AG20443 (cell line): ENCODE measurements at regions not wholly inside any gene's neighbourhood (a gene's known extent, or its start where the extent isn't known, plus 50 kb on each side); places are given as distances from the start of the nearest gene placed in this dataset.

Experiments
- DNase-seq: peaks from one replicate; pipeline ENCODE4 v3.0.0; 2012; ENCODE audit warnings: low spot score, mixed read lengths

DNA sequence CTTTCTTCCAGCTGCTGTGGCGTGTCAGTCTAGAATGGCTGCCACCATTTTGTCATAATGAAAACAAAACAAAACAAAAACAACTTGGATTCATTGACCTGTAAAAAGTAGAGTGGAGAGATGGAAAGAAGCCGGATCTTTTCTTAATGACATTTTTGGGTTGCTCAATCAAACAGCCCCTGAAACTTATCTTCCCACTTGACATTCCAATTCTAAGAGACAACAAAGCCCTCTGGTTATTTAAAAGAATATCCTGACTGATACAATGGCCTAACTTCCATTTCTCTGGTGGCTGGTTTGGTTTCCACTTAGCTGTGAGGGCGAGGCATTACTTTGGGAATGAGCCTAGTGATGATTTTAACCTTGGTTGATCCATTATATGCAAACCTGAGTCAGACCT is 123.7 kb downstream of the AQP4 start:
- no peak for DNase-seq

DNA sequence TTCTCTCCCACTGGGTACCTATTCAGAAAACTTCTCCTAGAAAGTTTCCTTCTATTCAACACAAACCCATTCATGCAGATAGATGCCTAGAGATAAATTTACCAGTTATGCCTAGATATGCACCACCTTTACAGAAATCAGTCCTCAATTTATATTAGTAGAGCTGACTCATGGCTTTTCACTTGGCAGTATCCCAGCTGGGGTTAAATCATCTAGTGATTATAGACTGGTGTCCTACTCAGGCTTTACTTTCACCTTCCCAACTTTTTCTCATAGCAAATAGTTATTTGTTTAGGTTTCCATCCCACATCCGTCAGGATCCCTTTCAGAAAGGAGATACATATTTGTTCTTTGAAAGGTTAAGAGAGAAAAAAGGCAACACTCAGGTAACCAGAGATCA is 124.5 kb downstream of the AQP4 start:
- no peak for DNase-seq

DNA sequence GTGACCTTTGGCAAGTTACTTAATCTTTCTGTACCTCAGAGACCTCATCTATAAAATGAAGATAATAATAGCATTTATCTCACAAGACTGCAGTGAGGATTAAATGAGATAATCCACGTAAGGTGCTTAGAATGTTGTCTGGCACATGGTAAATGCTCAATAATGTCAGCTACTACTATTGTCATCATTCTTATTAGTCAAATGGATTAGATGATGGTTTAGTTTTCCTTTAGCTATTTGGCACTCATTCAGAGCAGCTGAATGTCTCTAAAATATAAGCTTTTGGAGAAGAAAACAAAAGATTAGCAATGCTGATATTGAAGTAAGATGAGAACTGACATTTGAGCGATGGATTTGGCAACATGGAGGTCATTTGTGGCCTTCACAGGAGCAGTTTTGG is 125.1 kb downstream of the AQP4 start:
- DNase-seq, result no peak

DNA sequence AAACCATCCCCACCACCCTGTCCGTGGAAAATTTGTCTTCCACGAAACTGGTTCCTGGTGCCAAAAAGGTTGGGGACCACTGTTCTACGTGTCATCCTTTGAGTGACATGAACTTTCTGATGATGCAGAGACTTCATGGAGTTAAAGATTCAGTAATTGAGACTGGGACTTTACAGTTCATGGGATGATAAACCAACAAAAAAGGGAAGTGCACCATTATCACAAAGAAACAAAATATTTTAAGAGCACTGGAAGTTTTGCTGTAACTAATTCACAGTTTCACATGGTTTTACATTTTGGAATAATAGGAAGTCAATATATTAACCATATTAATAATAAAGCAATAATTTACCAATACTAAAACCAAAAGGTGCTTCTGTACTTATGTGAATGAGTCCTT is 126.8 kb downstream of the AQP4 start:
- no peak for DNase-seq

DNA sequence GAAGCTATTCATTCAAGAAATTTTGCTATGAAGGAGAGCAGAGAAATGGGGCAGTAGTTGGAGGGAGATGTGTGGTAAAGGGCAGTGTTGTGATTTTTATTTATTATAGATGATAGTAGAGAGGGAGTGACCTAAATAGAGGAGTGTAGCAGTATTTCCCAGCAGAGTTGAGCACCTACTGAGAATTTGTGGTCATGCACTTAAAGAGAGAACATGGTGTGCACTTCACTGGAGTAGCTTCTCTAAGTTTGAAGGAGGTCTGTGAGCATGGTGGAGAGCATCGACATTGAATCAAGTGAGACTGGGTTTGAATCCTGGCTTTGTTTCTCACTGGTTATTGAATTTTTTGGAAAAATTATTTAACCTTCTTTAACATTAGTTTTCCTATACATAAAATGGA is 129.2 kb downstream of the AQP4 start:
- DNase-seq, result no peak

DNA sequence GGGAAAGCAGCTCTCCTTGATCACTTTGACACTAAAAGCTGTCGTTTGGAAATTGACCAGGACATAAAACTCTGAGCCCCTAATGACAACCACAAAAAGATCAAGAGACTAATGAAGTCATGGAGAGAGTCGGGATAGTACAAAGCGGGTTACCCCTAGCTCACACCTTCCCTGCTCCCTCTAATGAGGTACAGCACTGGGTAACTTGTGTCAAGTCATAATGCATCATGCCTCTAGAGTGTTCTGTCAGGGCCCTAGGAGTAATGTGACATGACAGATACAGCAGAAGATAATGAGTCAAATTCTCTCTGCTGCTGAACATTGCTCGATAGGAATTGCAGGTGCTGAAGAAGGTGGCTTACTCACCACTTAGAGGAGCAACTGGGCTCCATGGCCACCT is 130.7 kb downstream of the AQP4 start:
- DNase-seq, result no peak

DNA sequence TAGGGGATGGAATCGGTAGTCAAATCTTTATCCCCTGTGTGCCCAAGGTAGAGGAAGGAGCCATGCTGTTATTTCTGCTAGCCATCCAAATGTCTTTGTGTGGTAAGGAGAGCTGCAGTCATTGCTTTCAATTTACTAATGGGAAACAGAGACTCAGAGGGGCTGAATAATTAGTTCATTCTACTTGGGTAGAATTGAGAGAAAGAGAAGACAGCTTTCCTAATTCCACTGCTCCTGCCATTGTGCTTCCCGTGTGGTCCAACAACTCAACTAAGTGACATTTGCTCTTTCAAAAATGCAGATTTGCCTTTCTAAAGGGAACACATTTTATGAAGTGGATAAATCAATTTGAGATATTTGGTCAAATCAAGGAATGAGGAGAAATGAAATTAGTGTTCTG is 136.1 kb downstream of the AQP4 start:
- no peak for DNase-seq

DNA sequence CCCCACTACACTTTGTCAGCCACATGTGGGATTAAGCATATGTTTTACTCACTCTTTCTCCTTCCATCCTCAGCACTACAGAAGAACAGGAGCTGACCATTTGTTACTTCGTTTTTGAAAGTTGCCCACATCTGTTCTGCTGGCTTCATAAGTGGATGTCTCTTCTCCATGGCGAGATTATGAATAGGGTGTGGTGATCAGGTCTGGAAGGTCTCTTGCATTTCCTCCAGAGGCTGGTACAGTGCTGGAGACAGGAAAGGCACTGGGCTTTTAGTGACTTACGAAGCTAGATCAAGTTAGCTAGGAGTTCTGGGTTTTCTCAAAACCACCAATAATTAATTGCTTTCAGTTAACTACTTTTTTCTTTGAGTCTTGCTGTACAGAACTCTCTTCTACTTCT is 136.5 kb downstream of the AQP4 start:
- DNase-seq, result no peak

DNA sequence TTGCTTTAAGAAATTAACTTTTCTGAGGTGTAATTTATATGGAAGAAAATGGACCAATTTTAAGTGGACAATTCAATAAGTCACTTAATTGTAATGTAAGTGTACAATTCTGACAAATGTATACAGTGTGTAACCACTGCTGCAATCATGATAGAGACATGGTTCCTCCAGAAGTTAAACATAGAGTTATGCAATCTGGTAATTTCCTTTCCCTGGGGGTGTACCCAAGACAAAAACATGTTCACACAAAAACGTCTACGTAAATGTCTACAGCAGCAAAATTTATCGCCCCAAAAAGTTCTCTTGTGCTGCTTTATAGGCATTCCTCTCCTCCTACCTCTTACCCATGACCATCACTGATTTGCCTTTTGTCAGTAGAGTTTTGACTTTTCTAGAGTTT is 141.5 kb downstream of the AQP4 start:
- no peak for DNase-seq

DNA sequence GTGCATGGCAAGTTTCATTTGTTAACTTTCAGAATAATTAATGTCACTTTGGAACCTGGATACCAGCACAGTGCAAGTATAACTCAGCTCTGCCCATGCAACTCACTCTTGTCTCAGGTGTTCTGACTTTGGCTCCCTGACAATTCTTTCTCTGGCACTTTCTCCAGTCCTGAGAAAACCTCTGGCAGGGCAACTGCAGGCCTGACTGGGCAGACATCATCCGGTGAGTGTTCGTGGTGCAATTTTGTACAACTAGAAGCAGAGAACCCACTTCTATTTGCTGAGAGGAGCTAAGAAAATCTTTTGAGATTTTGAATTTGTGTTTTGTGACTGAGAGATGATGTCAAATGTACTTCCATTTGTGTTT is 143.0 kb downstream of the AQP4 start:
- DNase-seq, result no peak

DNA sequence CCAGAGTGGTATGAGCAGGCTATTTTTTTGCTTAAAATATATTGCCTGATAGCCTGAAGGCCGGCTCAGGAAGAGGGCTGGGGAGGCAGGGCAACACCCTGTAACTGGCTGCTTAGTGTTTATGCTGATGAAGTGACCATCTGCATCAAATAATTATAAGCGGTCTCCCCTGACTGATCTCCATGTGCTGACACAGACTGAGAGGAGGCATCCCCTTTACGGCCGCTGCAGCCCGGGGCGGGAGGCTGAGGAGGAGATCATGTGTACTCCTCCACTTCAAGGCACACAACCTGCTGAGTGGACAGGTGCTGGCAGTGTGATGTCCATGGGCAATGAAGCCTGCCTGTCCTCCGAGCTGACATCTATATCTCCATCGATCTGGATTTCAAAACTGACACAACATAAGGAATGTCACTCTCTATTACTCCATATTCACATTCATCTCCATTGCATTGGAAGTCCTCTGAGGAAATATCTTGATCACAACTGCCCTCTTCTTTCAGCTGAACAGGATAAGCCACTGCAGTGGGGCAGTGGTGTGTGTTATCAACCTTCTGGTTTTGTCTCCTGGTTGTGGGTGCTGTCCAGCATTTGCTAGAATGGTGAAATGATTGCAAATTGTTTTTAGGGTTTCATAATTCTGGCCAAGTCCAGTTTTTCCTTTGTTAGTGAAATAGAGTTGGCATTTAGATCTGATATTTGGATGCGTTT is 143.5 kb downstream of the AQP4 start:
- no peak for DNase-seq

DNA sequence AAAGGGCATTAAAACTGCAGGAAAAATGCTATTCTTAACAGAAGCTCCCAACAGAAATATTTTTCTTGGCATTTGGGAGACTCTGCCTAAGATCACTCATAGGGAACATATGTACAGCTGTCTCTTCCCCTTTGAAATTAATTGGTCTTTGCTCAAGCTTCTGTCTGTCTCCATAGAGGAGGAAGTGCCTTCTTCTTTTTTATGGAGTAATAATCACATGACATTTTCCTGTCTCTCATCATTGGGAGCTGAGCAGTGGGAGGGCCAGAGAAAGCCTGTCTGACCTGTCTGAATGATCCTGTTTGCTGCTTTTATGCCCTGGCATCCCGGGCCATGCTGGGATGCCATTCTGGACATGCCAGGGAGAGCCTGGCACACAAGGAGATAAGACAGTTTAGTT is 145.6 kb downstream of the AQP4 start:
- DNase-seq, result no peak

DNA sequence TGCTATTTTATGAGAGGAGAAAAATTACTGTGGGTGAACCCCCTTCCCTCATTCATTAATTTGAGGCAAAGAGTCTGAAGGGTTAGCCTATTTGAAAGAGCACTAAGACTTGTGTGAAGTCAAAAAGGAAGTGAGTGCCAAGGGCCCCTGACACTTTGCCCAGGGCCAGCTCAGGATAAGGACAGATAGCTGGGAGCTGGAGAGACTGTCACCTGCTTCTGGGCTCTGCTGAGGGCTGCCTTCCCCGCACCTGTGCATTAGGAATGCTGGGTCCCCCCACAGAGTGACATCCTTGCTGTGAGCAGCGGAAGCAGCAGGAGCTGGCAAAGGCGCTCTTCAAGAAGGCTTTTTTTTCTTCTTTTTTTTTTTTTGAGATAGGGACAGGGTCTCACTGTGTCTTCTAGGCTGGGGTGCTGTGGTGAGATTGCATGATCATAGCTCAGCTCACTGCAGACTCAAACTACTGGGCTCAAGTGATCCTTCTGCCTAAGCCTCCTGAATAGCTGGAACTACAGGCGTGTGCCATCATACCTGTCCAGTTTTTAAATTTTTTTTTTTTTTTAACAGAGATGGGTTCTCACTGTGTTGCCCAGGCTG is 148.3 kb downstream of the AQP4 start:
- no peak for DNase-seq

DNA sequence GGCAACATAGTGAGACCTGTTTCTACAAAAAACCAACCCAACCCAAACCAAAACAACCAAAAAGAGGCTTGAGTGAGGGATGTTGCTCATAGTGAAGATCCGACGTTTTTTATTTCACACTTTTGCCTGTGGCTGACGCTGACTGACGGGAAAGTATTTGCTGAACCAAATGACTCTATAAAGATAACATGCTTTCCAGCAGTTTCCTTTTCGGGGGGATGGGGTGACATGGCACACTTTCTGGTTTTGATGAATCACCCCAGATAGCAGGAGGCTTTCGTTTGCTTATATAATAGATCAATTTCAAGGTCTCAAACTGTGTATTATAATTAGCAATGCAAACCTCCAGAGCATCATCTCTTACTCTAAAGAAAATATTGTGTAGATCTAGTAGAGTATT is 150.8 kb downstream of the AQP4 start:
- DNase-seq, result no peak

DNA sequence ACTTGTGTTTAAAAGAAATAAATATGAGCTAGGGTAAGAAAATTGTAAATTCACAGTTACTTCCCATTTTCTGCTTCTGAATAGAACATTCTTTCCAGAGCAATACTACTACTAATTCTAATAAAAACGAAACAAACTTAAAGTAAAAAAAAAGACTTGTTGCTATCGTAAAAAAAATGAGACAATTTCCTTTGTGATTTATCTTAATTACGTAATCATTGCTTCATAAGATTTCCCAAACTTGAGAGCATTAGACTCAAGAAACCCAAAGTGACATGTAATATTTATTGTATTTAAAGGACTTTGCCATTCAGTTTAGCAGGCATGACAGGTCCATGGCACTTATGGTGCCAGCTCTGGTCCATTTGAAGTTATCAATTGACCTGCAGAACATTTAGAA is 153.8 kb downstream of the AQP4 start:
- DNase-seq, result no peak

DNA sequence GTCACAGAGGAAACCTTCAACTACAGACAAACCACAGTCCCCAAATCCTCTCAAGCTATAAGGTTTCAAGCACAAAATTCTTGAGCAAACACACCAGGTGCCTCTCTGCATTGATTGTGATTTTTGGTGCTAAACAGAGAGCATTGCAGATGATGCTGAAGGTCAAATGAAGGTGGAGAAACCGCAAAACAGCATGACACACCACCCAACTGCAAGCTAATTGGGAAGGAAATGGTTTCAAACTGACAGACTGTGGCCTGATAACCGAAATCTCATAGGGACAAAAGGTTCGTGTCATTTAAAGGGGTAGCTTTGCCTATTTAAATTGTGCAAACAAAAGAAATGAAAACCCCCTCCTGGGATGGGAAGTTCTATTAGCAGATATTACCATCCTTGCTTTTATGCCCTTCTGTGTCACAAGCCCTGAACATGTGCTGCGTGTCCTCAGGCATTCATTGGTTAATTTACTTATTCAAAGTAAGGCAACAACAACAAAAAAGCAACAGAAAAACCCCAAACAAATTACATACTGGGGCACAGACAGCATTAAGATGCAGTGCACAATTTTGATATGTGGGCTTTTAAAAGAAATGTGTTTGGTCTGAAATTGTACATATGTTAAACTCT is 154.9 kb downstream of the AQP4 start:
- no peak for DNase-seq

DNA sequence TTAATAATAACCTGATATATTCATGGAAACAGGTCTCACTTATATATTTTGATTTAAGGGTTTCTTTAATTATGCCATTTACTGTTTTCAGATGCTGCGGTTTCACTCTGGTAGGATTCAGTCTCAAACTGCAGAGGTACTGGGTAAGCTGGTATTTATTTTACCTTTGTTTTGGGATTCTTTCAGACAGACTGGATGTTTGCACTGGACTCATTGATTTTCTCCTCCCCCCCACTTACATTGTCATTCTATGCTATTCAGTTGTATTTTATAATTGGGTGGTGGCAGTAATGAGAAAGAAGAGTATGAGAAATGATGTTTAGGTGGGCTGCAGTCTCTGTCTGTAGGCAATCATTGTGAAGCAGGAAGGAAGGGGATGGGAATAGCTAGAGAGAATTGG is 155.6 kb downstream of the AQP4 start:
- DNase-seq, result no peak

DNA sequence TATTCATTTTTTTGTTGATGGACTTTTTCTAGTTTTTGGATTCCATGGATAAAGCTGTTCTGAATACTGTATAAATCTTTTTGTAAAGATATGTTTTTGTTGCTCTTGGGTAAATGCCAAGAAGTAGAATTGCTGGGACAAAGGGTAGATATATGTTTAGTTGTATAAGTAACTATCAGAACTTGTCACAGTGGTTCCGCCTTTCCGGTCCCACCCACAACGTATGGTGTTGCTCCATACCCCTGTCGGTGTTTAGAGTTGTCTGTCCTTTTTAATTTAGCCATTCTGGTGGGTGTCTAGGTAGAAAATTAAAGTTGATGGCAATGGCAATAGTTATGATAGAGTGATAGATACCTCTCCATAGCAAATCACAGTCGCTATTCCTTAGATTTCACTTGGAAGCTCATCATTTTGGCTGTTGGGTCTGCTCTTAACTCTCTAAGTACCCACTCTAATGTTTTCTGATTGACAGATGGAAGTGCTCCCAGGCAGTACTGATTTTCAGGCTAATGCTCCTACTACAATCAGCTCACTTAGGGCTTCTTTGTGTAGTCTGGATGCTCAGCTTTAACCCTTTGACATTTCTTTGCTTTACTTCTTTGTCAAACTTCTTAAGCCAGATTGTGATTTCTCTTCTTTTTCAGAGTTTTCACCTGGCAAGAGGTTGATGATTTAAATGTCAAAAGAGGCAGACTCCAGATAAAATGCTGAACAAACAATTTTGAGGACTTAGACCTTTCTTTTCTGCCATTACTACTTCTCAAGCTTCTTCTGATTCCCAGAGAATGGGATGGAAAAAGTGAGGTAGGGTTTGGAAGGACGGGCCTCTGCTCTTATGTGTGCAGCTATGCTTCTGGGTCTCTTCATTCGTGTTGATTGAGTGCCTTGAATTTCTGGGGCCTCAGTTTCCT is 156.4 kb downstream of the AQP4 start:
- no peak for DNase-seq

DNA sequence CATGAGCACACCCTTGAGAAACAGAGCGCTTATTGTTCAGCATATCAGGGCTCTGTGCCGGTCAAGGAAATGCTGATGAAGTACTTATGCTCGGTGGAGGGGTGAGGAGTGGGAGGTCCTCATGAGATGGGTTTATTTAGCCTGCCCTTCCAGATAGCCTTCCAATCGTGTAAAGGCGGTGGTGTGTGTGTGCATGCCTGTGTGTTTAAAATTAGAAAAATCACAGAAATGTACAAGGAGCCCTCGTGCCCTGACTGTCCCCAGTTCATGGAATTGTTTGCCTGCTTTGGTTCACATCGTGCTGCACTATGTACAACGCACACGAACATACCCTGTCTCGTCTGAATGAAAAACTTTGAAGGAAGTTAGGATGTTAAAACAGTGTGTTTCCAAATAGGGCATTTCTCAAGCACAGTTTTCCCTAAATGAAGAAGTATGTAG is 158.6 kb downstream of the AQP4 start:
- DNase-seq, result no peak

DNA sequence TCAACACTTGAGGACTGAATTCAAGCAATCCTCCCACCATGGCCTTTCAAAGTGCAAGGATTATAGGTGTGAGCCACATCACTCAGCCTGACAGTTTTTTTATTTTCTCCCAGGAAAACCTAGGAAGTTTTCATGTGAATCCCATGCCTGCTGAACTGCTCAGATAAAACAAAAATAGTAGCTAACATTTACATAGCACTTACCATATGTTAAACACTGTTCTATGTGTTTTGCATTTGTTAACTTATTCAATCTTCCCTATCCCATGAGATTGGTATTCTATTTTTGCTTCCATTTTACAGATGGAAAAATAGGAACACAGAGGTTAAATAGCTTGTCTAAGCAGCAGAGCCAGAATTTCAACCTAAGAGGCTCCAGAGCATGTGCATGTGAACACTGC is 157.4 kb upstream of the KCTD1 start:
- DNase-seq, result no peak

DNA sequence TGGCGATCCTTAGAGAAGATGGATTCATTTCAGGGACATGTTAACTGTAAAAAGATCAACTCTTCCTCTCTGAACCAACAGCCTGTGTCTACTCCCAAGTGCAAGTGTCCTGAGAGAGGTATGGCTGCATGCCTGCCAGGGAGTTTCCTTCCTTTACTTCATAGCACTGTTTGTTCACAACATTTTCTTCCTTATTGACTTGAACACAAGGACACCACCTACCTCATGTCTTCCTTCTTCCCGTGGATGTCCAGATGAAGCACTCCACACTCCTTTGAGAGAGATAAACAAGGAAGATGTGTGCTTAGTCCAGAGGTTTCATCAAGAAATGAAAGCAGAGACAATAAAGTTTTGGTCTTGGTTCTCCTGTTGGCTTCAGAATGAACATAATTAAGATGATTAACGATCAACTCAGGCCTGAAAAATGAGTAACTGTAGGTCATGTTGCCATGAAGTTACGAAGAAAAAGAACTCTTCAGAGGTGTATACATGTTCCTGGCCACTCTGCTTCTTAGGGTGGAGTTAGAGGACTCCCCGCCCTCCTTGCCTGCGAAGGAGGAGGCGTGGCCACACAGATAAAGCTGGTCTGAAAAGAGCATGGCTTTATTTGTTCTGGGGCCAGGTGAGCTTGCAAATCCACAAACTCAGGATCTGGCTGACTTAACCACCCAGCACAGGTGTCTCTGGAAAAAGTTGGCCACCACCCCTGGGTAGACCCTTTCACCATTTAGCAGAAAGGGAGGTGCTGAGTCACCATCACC is 155.0 kb upstream of the KCTD1 start:
- no peak for DNase-seq

DNA sequence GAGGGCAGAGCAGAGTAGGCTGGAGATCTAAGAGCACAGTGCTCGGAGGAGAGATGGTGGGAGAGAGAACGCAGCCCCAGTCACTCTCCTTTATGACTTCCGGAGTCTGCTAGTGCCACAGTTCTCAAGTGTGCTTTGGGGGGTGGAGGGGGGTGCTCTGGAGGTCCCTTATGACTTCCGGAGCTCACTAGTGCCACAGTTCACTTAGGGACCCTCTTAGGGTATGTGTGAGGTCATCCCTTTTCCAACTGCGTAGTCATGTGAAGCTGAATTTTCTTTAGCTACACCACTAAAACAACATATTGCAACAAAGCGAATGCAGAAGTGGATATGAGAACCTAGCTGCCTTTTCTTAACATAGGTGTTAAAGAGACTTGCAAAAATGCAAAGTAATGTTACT is 153.7 kb upstream of the KCTD1 start:
- DNase-seq, result no peak
